GM18520 (cell line): ENCODE measurements at regions not wholly inside any gene's neighbourhood (a gene's known extent, or its start where the extent isn't known, plus 50 kb on each side); places are given as distances from the start of the nearest gene placed in this dataset.
"Not testable (repeated sequence)": the region's sequence is repeated elsewhere in the genome, so short reads cannot be mapped to it uniquely, and the experiment has no call there.

Source experiments
- ATAC-seq: cut with Tn5 transposase; IDR thresholded peaks from one replicate; pipeline ENCODE4 v1.9.1; 2021; ENCODE audit not compliant: unreplicated experiment

DNA sequence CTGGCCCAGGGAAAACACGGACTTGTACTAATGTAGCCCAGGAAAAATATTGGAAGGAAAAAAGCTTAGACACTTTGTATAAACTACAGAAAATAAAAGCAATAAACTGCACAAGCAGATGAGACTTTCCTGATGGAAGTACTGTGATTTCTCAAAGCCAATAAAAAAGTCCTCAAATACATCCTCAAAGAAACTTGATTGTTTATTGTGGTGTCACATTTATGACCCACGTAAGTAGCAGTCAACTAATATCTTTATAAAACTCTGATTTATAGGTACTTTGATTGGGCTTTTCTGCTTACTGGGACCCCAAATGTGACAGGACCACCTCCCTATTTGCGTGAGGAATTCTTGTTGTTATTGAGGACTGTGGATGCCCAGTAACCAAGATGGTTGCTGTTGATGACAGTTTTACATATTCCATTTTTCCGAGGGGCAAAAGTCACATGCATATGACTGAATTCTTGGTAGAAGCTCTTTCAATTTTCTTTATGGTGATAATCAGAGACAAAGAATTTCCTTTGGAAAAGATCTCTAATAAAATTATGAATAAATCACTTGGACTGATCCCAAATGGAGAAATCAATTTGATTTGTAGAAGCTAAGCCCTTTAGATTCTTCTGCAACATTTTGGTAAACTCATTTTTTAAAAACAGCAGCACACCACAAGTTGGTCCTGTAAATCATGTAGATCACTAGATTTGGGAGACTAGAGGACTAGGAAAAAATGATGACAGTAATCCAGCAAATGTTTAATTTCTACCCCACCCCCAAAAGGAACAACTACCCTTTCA lies 159.0 kb upstream of the TSC22D2 start:
- ATAC-seq = no peak

DNA sequence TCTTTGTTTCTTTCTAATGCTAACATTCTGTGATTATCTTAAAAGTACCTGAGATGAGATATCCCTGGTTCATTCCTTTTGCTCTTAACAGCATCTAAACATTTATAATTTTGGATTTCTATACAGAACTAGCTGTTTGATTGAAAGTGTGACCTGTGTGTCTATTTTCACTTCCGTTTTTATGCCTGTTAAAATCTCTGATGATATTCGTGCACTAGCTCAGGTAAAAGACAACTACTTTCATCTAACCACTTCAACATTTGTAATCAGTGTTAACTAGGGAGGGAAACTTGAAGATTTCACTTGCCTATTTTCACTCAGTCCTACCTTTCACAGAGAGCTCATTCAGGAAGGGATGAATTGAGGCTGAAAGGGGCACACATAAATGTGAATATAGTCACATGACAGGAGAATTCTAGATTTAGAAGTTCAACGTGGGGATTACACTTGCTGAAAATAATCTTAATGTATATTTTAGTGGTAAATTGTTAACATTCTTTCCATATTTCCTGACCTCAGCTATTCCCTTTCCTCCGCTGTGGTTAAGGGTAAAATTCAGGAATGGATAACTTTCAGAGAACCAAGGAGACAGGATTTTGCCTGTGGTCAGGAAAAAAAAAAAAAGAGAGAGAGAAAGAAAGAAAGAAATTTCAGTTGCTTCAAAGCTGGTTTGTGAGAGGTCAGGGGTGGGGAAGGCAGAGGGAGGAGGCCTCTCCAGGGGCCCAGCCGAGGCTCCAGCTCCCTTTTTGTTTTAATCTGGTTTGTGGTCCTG lies 159.8 kb upstream of the TSC22D2 start:
- ATAC-seq = no peak

DNA sequence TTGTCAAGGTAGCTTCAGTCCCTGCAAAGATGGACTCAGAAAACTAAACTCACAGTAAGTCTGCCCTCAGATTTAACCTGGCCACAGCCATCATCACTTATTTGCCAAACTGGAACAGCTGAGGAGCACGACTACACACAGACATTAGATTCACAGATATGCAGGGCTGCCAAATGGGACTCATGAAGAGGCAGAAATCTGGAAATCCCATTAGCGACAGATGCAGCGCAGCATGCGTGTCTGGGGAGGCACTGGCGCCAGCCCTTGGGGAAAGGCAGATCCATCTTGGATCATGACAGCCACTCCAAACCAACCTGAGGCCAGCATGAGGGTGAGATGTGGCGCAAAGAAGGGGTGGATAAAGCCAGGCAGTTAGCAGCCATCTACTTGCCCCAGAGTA lies 160.7 kb upstream of the TSC22D2 start:
- ATAC-seq = no peak

DNA sequence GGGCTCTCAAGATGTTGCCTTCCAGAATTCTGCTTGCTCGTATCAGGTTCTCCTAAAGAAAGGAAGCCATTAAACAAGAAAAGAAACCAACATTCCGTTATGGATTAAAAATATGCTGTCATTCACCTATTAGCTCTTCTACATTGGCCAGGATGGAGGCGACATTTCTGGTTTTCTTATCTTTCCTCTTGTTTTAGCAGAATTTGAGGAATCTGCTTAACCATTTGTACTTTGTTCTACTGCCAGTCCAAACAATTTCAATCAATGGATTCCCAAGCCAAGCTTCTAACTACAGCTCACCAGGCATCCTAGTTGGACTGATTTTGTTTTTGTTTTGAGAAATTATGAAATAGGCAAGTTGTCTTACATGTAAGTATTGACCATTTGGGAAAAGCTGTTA lies 164.6 kb upstream of the TSC22D2 start:
- no peak for ATAC-seq

DNA sequence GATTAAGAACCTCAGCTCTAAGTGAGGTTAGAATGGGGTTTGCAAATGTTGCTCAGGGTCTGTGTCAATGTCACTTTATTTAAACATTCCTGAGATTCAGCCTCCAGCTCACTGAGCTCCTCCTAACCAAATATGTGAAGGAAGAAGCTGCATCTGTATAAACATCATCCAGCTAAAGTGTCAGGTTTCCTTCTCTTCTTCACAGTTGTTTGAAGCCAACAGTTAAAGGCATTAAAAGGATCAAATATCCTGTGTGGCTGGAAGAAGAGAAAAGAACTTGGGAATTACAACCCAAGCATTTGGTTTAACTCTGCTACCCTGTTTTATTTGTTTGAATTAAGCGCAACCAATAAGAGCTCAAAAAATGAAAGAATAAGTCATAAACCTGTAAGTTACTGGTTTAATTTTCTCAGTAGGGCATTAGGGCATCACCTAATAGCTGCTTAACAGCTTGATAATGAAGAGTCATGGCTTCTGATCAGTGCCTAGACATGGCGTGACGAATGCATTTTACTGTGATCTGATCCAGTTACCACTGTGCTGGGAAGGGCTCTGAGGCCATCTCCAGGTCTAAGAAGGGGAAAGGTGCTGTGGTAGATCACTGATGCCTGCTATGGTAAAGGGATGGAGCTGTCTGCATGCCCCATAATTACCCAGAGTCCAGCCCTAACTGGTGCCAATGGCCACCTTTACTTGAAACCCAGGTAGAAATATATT lies 165.7 kb upstream of the TSC22D2 start:
- ATAC-seq = no peak

DNA sequence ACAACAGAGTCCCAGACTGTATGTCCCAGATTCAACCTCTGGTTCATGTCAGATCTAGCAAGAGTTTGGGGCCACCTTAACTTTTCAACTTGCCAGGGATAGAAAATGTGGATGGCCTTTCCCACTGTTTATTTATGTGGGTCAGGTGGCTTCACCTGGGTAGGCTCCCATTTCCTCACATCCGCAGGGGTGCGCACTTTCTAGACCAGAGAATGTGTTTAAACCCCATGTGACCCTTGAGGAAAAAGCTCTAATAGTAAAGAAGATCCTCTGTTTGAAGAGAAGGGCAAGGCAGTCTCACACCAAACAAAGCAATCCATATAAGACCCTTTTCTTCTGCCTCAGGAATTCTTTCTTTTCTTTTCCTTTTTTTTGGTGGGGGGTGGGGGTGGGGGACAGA lies 167.2 kb upstream of the TSC22D2 start:
- no peak for ATAC-seq

DNA sequence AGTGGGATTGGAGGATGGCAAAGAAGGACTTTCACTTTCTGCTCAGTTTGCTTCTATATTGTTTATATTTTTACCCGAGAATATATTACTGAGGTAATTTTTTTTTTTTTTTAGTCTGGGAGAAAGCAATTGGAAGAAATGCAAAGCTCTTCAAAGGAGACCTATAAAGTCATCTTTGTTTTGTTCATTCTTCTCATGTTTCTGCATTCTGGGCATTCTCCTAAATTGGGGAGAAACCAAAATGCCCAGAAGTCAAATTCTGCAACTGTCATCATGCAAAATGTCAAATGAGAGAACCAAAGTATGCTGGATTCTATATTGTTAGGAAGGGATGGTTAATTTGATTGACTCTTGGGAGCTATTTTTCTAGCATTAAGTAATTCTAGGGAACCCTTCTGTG lies 168.3 kb upstream of the TSC22D2 start:
- no peak for ATAC-seq

DNA sequence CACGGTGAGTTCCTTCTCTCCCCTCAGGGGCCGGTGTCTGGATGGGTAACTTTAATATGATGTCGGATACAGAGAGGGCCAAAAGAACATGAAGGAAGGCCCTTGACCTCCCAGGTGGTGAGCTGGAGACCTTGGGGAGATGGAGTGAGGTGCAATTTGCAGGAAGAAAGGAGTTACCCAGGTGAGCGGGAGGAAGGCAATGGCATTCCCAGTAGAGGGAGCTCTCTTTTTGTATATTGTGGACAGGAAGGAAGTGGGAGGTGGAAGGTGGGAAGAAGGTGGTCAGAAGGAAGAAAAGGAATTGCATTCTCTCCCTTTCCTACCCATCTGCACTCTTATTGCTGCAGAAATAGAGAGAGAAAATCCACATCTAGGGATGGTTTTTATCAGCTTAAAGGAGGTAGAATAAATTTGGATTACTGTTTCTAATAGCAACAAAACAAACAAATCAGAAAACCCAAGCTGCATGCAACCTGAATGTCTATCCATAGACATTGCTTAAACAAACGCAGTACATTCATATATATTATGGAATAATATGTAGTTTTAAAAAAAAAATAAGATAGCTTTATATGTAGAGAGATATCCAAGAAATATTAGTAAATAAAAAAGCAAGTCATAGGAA lies 169.0 kb upstream of the TSC22D2 start:
- no peak for ATAC-seq

DNA sequence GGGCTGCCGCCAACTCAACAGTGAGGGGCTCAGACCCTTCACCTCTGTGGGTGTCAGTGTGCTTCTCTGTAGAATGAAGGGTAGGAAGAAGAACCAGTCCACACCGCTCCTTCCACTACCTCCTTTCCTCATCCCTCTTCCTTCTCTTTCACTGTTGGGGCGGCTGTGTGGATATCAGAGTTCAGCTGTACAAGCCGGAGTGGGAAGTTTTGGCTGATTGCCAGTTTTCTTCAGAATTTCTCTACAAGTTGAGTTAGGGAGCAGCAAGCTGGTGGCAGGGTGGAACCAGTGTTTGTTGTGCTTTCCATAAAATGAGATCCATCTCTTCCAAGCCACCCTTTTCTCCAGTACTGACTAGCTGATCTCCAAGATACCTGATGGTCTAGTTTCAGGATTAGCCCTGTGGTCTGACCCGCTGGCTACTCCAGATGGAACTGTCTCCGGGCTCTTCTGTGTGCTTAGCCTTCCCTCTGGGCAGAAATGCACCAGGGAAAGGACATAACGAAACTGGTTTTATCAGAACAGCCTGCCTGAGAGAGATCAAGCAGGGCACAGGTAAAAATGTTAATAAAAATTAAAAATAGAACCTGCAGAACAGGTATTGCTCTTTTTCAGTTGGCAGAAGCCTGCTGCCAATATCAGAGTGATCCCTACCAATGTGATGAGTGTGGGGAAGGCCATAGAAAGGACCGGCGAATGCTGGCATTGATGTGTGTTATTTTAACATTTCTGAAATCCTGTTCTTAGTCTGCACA lies 169.9 kb upstream of the TSC22D2 start:
- ATAC-seq = no peak

DNA sequence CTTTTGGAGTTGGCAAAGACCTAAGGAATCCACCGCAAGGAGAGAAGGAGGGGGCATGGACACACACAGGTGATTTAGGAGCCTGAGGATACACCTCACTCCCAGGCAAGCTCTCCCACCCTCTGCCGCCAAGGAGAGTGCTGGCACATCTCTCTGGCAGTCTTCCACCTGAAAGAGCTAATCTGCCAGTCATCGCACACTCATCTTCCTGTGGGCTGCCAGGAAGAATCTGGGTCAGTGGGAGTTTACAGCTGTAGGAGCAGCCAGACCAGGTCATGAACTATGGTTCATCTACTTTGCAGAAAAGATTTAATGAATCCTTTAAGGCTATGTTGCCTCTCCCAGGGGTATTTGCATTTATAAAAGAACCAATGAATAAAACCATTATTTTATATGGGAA lies 170.6 kb upstream of the TSC22D2 start:
- ATAC-seq = no peak

DNA sequence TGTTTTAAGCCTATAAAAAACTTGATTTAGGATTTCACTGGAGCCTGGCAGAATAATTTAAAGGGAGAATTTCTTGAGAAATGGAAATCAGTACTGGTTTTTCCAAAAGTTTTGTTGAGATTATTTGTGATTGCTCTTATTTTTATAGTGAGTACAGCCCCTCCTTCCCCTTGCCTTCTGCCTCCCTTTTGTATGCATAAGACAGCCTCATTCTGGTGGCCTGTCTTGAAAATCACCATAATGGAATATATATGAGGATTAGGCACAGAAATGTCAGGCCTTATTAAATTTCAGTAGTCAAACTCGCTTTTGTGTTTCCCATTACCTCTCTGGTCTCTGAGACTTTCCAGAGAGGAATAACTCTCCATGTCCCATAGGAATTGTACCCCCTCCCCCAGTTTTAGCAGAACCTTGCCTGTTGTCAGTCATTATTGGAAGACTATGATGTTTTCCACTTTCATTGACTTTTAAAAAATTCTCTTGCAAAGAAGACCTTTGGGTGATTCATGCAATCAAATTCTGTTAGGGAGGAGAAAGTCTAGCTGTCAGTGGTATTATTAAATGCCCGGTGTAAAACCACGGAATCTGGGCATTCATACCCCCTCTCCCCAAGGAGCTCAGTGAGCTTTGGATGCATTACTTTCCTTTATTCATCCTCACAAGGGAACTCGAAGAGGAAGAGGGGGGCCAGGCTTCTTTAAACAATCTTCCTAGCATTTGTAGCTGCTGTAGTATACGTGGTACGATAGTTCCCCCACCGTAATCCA lies 171.6 kb upstream of the TSC22D2 start:
- ATAC-seq = no peak

DNA sequence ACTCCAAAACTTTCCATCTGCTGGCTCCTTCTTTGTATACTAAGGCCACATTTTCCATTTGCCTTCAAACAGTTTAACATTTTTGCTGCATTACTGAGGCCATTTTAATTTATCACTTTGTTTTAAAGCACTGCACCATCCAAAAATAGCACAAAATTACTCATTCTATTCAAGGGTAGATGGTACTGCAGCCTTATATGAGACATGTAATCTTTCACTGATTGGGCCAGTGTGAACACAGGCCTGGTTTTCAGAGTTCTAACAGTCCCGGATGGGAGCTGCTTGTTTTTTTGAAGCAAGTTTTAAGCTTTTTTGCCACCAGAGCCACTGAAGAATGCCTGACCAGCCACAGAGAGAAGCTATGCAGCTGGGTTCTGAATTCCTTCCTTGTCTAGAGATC lies 172.3 kb upstream of the TSC22D2 start:
- ATAC-seq = no peak

DNA sequence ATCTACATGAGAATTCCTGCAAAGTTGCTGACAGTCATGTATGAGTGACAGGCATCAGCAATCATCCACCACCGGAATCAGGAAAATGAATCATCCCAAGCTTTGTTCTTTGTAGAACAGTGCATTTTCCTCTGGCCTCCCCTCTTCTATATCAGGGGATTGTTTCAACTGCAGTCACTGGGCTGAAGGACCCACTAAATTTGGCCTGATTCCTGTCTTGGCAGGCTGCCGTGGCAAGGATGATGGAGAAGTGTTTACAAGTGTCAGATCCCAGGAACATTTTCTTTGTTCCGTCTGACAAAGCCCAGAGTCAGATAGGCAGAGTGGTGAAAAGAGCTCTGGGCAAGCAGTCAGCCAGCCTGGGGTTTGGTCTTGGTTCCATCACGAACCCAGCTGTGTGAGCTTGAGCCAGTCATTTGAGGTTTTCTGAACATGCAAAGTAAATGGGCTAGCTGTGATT lies 175.1 kb upstream of the TSC22D2 start:
- ATAC-seq = no peak

DNA sequence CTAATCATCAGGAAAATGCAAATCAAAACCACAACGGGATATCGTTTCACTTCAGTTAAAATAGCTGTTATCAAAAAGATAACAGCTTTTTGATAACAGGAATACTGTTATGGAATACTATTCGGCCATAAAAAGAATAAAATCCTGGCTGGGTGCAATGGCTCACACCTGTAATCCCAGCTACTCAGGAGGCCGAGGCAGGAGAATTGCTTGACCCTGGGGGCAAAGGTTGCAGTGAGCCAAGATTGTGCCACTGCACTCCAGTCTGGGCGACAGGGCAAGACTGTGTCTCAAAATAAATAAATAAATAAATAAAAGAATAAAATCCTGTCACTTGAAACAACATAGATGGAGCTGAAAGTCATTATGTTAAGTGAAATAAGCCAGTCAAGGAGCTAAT lies 178.1 kb upstream of the TSC22D2 start:
- no peak for ATAC-seq

DNA sequence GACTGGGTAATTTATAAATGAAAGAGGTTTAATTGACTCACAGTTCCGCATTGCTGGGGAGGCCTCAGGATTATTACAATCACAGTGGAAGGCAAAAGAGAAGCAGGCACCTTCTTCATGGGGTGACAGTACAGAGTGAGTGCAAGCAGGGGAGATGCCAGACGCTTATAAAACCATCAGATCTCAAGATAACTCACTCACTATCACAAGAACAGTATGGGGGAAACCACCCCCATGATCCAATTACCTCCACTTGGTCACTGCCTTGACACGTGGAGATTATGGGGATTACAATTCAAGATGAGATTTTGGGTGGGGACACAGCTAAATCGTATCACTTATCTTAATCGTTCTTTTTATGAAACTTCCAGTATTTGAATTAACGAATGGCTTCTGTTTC lies 179.5 kb upstream of the TSC22D2 start:
- ATAC-seq = not testable (repeated sequence)

DNA sequence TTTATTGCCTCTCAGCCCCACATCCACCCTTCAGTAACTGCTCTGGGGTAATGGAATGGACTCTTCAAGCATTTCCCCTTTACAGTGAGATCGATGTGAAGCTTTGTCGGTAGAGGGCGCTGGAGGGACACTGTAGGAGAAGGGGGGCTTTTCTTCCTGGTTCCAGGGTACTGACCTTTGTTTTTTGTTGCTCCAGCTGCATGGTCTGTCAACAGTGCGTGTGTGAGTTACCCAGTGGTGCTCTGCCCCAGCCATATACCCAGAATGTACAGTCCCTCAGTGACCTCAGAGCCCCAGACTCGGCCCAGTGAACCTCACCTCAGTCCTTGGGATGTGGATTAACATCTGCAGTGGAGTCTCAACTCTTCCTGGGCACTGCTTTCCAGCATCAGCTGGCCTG lies 180.3 kb upstream of the TSC22D2 start:
- ATAC-seq = no peak

DNA sequence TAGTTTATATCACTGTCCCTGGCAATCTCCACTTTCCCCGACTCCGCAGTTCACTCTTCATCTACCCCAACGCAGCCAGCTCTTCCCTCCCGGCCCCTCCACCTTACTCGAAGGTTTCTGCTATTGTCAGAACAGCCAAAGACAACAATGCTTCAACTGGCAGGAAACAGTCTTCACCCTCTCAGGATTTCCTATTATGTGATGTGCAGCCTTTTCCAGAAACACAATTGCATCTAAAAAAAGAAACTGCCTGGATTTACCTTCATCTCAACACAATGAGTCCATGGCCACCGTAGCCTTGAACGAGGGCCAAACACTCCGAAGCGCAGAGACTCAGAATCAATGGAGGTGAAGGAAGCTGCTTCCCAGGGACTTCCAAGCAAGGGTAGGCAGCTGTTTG lies 182.1 kb upstream of the TSC22D2 start:
- no peak for ATAC-seq

DNA sequence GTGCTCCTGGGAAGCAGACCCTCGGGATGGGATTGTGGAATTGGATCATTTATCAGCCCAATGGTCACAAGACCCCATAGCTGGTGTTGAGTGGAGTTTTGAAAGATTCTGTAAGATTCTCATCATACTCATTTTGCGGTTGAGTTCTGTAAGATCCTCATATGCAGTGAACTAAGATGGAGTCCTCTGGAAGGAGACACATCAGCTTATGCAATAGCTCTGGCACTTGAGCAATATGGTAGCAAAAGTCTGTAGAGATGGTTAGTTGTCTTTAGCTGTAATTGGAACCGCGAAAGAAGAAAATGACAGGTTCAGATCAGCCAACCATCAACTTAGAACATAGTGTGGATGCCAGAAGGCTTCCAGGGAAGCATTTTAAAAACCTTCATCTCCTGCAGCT lies 184.5 kb upstream of the TSC22D2 start:
- ATAC-seq = no peak

DNA sequence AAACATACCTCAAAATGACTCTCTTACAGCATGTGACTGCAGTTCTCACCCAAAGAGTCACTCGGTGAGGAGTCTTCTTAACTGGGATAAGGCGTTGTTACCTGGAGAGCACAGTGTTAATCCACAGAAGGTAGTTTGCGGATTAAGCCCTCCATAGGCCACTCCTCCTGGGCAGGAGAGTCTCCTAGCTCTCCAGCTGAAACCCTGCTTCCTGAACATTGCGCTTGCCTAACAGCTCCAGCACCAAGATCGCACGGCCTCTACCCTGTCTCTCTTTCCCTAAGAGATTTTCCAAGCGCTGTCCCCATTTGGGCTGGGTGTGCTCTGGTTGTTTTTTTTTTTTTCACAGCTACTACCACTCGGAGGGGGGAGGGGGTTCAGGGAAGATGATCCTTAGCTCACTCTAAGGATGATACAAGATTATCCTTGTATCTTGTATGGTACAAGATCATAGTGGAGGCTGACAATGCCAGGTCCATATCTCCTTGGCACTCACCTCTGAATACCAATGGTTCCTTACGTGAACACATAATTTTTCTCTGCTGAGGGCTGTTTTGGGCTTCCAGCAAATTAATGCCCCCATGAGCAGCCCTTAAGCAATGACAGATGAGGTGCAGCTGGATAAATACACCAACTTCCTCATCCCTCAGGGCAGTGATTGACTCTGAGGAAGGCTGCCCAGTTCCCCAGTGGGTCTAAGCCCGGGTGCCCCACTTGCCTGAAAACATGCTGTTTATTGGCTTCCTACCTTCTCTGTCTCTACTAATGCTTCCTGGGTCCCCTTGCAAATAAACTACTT lies 185.2 kb upstream of the TSC22D2 start:
- ATAC-seq = no peak
